GM19372 (cell line): ENCODE measurements at regions not wholly inside any gene's neighbourhood (a gene's known extent, or its start where the extent isn't known, plus 50 kb on each side); places are given as distances from the start of the nearest gene placed in this dataset.

Experiments
- ATAC-seq: cut with Tn5 transposase; IDR thresholded peaks from one replicate; pipeline ENCODE4 v1.9.1; 2021; ENCODE audit warnings: mild to moderate bottlenecking, low read depth, moderate library complexity; ENCODE audit not compliant: unreplicated experiment

DNA sequence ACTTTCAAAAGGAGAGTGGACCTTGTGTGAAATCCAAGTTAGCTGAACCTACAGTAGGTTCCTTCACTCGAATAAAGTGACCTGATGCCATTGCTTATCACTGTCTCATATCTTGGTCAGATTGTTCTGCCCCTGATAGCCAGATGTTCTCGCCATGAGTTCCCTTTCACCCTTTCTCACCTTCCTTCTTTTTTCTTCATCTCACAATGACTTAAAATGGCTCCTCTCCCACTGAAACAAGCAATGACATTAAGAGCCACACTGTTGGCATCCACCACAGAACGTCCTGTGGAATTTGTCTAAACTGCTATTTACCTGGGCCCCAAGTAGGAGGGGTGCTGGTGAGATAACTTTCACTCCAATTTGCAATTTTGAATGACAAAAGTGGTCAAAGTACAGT is 227.6 kb upstream of the PPP1R2C start:
- ATAC-seq, result no peak

- no peak for ATAC-seq
These were observed 230.4 kb upstream of the PPP1R2C start for GRCh38 chrX:43008356-43008755.

- ATAC-seq, result no peak
These were observed 238.1 kb upstream of the PPP1R2C start for GRCh38 chrX:43016021-43016420.

- no peak for ATAC-seq
These were observed 240.1 kb upstream of the PPP1R2C start for GRCh38 chrX:43018031-43018430.

GRCh38 chrX:43019021-43019420 is 241.1 kb upstream of the PPP1R2C start:
- no peak for ATAC-seq

DNA sequence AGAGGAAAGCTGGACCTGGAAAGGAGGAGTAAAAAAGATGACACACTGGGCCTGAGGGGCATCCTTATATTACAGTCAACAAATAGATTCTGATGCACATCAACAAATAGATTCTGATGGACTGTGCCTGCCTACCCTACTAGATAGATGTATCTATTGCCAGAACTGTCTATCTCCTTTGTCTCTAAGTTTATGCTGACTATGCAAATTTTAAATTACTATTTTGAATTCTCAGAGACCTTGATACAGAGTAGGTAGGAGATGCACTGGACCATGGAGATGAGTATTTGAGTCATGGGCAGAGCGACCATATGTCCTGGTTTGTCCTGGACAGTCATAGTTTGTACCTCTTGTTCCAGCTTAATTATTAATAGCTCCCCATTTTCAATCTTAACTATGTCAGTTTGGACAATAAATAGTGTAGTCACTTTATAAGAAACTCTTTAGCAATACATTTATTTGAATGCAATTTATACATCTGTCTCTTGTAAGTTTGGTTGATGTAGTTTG is 247.9 kb upstream of the PPP1R2C start:
- ATAC-seq, result no peak

DNA sequence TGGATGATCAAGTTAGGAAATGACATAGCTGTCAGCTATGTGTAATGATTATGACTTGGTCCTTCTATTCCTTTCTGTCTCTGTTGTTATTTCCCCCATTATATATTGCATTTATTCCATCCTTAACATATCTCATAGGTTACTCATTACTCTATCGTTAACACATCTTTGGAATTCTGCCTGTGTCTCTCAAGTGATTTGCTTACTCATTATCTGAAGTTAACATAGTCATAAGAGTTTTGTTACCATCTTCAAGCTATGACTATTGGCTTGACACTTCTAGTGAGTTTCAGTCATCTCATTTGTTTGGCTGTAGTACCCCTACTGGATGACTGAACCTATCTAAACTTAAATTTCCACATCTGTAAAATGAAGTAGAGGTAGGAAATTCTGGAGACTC is 286.1 kb upstream of the PPP1R2C start:
- no peak for ATAC-seq

DNA sequence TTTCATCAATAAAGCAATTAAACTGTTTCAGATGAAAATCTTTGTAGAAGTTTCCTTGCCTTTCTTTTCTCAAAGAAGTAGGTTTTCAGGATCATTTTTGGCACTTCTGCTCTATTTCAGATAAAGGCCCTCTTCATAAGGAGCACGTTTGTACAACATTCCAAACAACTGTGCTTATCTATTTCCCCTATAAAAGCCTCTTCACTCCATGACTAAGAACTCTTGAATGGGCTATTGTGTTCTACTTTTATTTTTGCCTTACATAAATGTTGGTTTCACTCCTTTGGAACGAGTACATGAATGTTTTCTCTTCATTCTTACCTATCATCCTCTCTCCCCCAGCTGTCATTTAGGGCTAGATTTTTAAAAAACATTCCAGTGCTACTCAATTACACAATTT is 288.0 kb upstream of the PPP1R2C start:
- ATAC-seq, result no peak

DNA sequence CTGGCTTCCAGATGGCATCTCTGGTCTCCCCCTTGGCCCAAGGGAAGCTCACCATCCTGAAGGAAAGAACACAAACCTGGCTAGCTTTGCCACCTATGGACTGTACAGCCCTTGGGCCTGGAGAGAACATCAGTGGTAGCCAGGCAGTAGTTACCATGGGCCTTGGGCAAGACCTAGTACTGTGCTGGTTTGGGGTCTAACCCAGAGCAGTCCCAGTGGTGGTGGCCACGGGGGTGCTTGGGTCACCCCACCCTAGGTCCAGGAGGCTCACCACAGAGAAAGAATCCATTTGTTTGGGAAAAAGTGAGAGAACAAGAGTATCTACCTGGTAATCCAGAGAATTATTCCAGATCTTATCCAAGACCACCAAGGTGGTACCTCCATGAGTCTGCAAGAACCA is 290.7 kb upstream of the PPP1R2C start:
- ATAC-seq, result no peak

DNA sequence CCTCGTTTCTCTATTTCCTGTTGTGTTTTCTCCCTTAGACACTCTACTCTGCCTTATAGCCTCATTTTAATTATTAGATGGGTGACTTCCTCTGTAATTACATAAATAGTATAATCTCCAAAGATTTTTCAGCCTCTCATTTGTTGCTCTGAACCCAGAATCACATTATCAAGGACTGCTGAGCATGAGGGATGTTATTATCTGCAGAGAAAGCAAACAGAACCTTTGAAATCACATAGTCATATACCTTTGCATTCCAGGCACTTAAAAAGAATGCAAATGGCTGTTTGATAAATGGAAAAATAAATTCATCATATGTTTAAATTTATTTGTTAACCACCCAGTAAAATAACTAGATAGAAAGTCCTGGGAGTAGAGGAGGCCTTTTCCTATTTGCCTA is 305.1 kb upstream of the PPP1R2C start:
- ATAC-seq, result no peak

GRCh38 chrX:43087830-43088229 is 309.9 kb upstream of the PPP1R2C start:
- no peak for ATAC-seq

- ATAC-seq, result no peak
These were observed 318.9 kb upstream of the PPP1R2C start for GRCh38 chrX:43096830-43097229.

GRCh38 chrX:43106009-43106408 is 328.0 kb upstream of the PPP1R2C start:
- no peak for ATAC-seq

GRCh38 chrX:43108828-43109227 is 330.9 kb upstream of the PPP1R2C start:
- ATAC-seq, result no peak

DNA sequence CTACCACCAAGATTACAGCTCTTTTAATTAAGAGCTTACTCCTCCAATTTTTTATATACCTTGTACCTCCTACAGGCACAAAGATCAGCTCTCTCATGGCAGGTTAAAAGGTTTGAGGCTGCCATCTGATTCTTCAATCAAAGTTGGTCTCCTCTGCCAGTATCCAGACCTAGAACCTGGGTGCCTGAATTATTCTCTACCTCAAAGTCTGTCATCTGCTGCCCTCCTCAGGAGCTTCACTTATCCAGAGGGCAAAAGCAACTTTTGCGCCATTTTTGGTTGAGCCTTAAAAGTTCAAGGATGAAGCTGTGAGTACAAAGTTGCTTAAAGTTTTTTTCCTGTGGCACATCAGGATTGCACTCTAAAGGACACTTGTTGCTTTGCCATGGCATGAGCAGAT is 343.7 kb upstream of the PPP1R2C start:
- ATAC-seq, result no peak

- no peak for ATAC-seq
These were observed 361.7 kb upstream of the PPP1R2C start for GRCh38 chrX:43139645-43140044.

DNA sequence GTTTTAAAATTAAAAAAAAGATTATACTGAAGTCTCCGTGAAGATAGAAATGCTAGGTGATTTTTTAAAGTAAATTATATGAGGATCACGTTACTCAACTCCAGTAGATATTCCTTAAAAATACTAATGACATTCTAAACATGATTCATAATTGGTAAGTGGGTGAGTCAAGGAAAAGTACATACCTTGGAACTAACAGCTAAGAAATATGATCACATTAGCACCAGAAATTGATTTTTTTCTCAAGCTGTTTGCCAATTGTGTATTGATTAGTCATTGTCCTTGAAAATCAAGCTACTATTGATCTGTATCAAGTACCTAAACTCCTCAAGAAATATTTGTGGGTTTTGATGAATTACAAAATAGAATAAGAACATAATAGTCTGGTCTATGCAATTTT is 362.6 kb upstream of the PPP1R2C start:
- ATAC-seq, result no peak

DNA sequence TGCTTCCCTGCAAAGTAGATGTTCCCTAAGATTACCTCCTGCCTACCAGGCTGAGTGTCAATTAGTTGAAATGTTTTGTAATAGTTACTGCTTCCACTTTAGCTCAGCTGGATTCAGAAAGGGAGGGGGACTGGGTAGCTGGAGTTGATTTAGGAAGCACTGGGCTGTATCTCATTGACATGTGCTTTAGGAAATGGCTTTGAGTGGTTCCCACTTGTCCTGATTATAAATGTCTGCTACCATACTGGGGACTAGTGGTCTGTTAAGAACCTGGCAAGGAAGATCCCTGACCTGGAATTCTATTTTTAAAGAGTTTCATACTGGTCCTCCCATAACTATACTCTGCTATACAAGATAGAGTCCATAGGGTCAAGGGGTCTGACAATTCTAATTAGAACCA is 363.9 kb upstream of the PPP1R2C start:
- ATAC-seq, result no peak

DNA sequence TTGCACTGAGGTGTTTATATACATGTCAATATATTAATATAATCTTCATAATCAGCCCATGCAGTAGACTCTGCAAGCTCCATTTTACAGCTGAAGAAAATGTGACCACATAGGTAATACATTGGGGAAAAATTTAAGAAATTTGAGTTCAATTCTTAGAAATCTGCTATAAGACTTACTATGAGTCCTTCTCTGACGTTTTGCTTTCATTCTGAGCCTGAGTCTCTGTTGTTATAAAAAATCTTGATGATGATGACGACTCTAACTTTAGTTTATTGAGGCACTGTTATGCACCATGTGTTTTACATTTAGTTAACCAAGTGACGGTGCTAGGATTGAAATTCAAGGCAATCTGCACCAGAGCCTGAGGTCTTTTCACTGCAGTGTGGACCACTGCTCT is 370.3 kb upstream of the PPP1R2C start:
- ATAC-seq, result no peak

DNA sequence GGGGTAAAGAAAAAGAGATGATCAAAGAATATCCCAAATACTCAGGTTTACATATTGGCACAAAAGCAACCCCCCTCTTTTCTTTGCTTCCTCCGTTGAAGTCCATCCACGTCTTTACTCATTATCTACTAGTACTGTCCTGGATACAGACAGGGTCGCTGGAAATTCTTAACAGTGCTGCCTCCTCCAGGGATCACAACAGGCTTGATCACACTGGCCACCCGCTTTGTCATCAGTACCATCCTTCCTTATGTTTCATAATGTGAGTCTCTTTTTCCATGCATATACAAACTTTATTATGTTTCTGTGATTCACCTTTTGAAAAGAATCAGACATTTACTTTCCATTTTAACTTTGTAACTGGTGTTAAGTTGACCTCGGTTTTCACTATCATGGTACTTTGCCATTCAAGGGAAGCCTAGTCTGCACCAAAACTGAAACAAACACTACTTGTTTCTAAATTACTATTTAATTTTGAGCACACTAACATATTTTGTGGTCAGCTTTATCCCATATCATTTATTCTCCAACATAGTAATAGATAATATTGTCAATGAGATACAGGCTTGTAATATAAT is 387.5 kb upstream of the PPP1R2C start:
- no peak for ATAC-seq

DNA sequence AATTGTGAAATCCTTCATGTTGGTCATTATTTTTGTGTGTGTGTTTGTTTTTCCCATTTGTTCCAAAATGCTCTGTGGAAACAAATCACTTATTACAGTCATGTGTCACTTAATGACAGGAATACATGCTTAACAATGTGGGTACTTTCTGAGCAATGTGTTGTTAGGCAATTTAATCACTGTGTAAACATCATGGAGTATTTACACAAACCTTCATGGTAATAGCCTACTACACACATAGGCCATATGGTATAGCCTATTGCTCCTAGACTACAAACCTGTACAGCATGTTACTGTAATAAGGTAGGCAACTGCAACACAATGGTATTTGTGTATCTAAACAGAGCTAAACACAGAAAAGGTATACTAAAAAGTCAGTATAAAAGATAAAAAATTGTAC is 388.9 kb upstream of the PPP1R2C start:
- ATAC-seq, result no peak

GRCh38 chrX:43175434-43175833 is 397.5 kb upstream of the PPP1R2C start:
- ATAC-seq, result no peak

DNA sequence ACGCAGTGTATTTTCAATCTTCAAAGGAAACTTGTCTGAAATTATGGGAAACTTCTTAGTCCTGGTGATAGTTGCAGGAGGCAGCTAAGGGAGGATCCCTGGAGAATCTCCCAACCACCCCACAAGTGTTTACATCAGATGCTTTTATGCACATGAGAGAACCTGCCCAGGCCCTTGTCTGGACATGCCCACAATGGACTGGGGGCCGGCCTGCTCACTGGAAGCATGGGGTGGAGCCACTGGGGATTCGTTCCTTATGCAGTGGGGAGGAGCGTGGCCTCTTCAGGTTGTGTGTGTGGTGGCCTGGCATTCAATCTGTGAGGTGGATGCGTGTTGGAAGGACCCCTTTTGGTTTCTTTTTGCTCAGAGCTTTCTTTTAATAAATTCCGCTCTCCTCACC is 398.7 kb upstream of the PPP1R2C start:
- no peak for ATAC-seq
